ENCODE measurements at regions not wholly inside any gene's neighbourhood (a gene's known extent, or its start where the extent isn't known, plus 50 kb on each side); places are given as distances from the start of the nearest gene placed in this dataset.

- no peak for TF ChIP-seq CTCF (conservative IDR thresholded peaks at IDR 0.05)
- TF ChIP-seq ZFX (IDR thresholded peaks at IDR 0.05): no peak
These were observed 436.5 kb downstream of the RND3 start for GRCh38 chr2:150051004-150051403.

All from C4-2B (cell line).